ENCODE measurements at regions not wholly inside any gene's neighbourhood (a gene's known extent, or its start where the extent isn't known, plus 50 kb on each side); places are given as distances from the start of the nearest gene placed in this dataset.

- TF ChIP-seq POLR2AphosphoS5 (IDR thresholded peaks at IDR 0.05; ENCODE audit: low read depth, low read length): no peak
- TF ChIP-seq SIN3A (IDR thresholded peaks at IDR 0.05; ENCODE audit: borderline replicate concordance, insufficient read depth, low read length): no peak
- TF ChIP-seq, protein P1, sequence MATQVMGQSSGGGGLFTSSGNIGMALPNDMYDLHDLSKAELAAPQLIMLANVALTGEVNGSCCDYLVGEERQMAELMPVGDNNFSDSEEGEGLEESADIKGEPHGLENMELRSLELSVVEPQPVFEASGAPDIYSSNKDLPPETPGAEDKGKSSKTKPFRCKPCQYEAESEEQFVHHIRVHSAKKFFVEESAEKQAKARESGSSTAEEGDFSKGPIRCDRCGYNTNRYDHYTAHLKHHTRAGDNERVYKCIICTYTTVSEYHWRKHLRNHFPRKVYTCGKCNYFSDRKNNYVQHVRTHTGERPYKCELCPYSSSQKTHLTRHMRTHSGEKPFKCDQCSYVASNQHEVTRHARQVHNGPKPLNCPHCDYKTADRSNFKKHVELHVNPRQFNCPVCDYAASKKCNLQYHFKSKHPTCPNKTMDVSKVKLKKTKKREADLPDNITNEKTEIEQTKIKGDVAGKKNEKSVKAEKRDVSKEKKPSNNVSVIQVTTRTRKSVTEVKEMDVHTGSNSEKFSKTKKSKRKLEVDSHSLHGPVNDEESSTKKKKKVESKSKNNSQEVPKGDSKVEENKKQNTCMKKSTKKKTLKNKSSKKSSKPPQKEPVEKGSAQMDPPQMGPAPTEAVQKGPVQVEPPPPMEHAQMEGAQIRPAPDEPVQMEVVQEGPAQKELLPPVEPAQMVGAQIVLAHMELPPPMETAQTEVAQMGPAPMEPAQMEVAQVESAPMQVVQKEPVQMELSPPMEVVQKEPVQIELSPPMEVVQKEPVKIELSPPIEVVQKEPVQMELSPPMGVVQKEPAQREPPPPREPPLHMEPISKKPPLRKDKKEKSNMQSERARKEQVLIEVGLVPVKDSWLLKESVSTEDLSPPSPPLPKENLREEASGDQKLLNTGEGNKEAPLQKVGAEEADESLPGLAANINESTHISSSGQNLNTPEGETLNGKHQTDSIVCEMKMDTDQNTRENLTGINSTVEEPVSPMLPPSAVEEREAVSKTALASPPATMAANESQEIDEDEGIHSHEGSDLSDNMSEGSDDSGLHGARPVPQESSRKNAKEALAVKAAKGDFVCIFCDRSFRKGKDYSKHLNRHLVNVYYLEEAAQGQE (IDR thresholded peaks at IDR 0.05; ENCODE audit: insufficient read depth in 1 of 2, low read depth in 2 of 2, low read length in 2 of 2): no peak
- TF ChIP-seq TAF1 (IDR thresholded peaks at IDR 0.05; ENCODE audit: borderline replicate concordance, insufficient read depth, low read length): no peak
Measured at GRCh38 chr13:73576291-73576690, 517.5 kb downstream of the KLF5 start.

Data from PFSK-1 (cell line).